Stomach smooth muscle (tissue), 2 donors: ENCODE measurements at regions not wholly inside any gene's neighbourhood (a gene's known extent, or its start where the extent isn't known, plus 50 kb on each side); places are given as distances from the start of the nearest gene placed in this dataset.

ENCODE experiments used
- H3K27ac ChIP-seq: one replicate; pipeline ENCODE4 v1.7.0; 2013; ENCODE audit warnings: mild to moderate bottlenecking, low read length, inconsistent platforms
- H3K27me3 ChIP-seq, 2 donors: one replicate each; pipeline ENCODE4 v1.7.0; 2013; ENCODE audit warnings: low read length in 2 of 2; ENCODE audit not compliant: insufficient read depth in 2 of 2, control insufficient read depth in 1 of 2
- H3K36me3 ChIP-seq, 2 donors: one replicate each; pipeline ENCODE4 v1.7.0; 2013; ENCODE audit warnings: low read length in 2 of 2; ENCODE audit not compliant: control insufficient read depth in 2 of 2, insufficient read depth in 2 of 2
- H3K4me1 ChIP-seq: one replicate; pipeline ENCODE4 v1.7.0; 2013; ENCODE audit warnings: low read length; ENCODE audit not compliant: control insufficient read depth, insufficient read depth
- H3K4me3 ChIP-seq, 2 donors: one replicate each; pipeline ENCODE4 v1.7.0; 2013; ENCODE audit warnings: low read length in 2 of 2
- H3K9ac ChIP-seq, 2 donors: one replicate each; pipeline ENCODE4 v1.7.0; 2013; ENCODE audit warnings: low read length in 2 of 2, mild to moderate bottlenecking in 1 of 2
- H3K9me3 ChIP-seq, 2 donors: one replicate each; pipeline ENCODE4 v1.7.0; 2013; ENCODE audit warnings: low read length in 2 of 2; ENCODE audit not compliant: control insufficient read depth in 2 of 2
- donor health status: healthy.
- donor health status: Pancreatic carcinoma.

DNA sequence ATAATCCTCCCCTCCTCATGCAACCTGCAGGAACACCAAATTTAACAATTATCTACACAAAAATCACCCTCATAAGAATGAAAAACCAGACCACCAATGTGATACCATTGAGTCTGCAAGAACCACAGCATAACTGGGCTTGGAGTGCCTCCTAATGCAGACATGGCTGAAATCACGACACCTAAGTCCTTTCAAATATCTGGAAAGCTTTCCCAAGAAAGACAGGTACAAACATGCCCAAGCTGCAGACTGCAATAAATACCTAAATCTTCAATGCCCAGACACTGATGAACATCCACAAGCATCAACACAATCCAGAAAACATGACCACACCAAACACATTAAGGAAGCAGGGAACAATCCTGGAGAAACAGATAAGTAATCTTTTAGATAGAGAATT lies 417.1 kb downstream of the LMO7 start:
- no peaks in the 10 kb centered on the region for H3K36me3 ChIP-seq
- H3K27ac ChIP-seq: no peak overlapping the region
- H3K27me3 ChIP-seq: no peaks in the 10 kb centered on the region
- no peak overlapping the region for H3K9ac ChIP-seq
- H3K9me3 ChIP-seq: no peaks in the 10 kb centered on the region
- no peaks in the 10 kb centered on the region for H3K4me1 ChIP-seq
- no peak overlapping the region for H3K4me3 ChIP-seq

GRCh38 chr13:76049376-76049746 lies 413.2 kb downstream of the LMO7 start:
- H3K27me3 ChIP-seq: no peaks in the 10 kb centered on the region
- no peaks in the 10 kb centered on the region for H3K4me1 ChIP-seq
- no peaks in the 10 kb centered on the region for H3K9me3 ChIP-seq
- no peak overlapping the region for H3K9ac ChIP-seq
- no peak overlapping the region for H3K4me3 ChIP-seq
- no peaks in the 10 kb centered on the region for H3K36me3 ChIP-seq
- H3K27ac ChIP-seq: no peak overlapping the region

- Histone ChIP-seq H3K27ac (no peak overlapping the region), H3K9ac (no peak overlapping the region), H3K36me3 (no peaks in the 10 kb centered on the region), H3K4me1 (no peaks in the 10 kb centered on the region), H3K9me3 (no peaks in the 10 kb centered on the region), H3K27me3 (no peaks in the 10 kb centered on the region), H3K4me3 (no peak overlapping the region)
These were observed 412.7 kb downstream of the LMO7 start for GRCh38 chr13:76048675-76049375.

DNA sequence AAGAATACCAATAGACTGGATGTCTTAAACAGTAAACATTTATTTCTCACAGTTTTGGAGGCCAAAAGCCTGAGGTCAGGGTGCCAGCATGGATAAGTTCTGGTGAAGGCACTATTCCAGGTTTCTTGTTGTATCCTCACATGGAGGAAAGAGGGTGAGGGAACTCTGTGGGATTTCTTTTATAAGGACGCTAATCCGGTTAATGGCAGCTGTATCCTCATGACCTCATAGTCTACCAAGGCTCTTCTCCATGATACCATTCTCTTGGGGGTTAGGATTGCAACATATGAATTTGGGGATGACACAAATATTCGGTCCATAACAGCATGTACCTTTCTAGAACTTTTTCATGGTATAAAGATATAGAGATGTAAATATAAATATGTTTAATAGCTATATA lies 412.0 kb downstream of the LMO7 start:
- no peak overlapping the region for H3K9ac ChIP-seq
- H3K36me3 ChIP-seq: no peaks in the 10 kb centered on the region
- H3K9me3 ChIP-seq: no peaks in the 10 kb centered on the region
- no peaks in the 10 kb centered on the region for H3K27me3 ChIP-seq
- no peak overlapping the region for H3K4me3 ChIP-seq
- no peaks in the 10 kb centered on the region for H3K4me1 ChIP-seq
- no peak overlapping the region for H3K27ac ChIP-seq

GRCh38 chr13:76043874-76044273 lies 407.7 kb downstream of the LMO7 start:
- Histone ChIP-seq H3K9me3 (no peaks in the 10 kb centered on the region), H3K4me1 (no peaks in the 10 kb centered on the region), H3K36me3 (no peaks in the 10 kb centered on the region), H3K27me3 (no peaks in the 10 kb centered on the region), H3K27ac (no peak overlapping the region), H3K9ac (no peak overlapping the region), H3K4me3 (no peak overlapping the region)

- H3K4me1 ChIP-seq: no peaks in the 10 kb centered on the region
- no peak overlapping the region for H3K27ac ChIP-seq
- H3K36me3 ChIP-seq: no peaks in the 10 kb centered on the region
- H3K9me3 ChIP-seq: no peaks in the 10 kb centered on the region
- no peak overlapping the region for H3K4me3 ChIP-seq
- no peaks in the 10 kb centered on the region for H3K27me3 ChIP-seq
- no peak overlapping the region for H3K9ac ChIP-seq
These were observed 403.0 kb downstream of the LMO7 start for GRCh38 chr13:76038920-76039716.

- no peak overlapping the region for H3K9ac ChIP-seq
- H3K9me3 ChIP-seq: no peaks in the 10 kb centered on the region
- H3K36me3 ChIP-seq: no peaks in the 10 kb centered on the region
- H3K4me1 ChIP-seq: no peaks in the 10 kb centered on the region
- H3K27ac ChIP-seq: no peak overlapping the region
- H3K4me3 ChIP-seq: no peak overlapping the region
- H3K27me3 ChIP-seq: no peaks in the 10 kb centered on the region
These were observed 400.0 kb downstream of the LMO7 start for GRCh38 chr13:76036176-76036575.

DNA sequence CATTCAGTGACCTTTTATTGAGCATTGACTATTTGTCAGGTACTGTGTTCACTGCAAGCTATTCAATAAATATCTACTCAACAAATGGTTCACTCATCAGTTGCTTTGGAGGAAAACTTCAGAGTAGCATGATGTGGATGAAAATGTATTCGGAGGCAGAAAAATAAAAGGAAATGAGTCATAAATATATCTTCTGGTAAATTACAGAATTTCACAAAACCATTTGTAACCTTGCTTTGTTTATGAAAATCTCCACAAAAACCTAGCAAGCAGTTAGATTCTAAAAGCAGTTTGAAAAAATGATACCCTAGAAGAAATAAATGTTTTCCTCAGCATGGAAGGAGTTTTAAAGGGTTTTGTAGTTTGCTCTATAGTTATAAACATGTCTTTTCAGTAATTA lies 399.6 kb downstream of the LMO7 start:
- H3K4me1 ChIP-seq: no peaks in the 10 kb centered on the region

DNA sequence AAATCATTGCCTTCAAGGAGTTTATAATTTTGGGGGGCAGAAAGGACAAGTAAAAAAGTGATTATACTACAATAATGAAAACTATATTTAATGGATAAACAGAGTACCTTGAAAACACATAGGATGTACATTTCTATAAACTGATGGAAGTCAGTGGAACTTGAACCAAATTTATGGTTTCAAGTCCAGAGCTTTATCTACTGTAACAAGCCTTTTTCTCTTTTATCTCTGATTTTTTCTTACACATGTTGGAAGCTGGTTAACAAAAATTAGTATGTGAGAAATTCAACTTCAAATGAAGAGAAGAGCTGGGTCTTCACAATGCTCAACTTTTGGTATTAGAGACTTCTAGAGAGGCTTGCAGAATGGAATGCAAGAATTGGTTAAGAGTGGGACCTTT lies 393.6 kb downstream of the LMO7 start:
- H3K9me3 ChIP-seq: no peaks in the 10 kb centered on the region
- no peak overlapping the region for H3K4me3 ChIP-seq
- no peak overlapping the region for H3K9ac ChIP-seq
- no peaks in the 10 kb centered on the region for H3K27me3 ChIP-seq
- H3K4me1 ChIP-seq: no peaks in the 10 kb centered on the region
- no peaks in the 10 kb centered on the region for H3K36me3 ChIP-seq
- H3K27ac ChIP-seq: no peak overlapping the region

More for the DNA sequence above, 399.6 kb downstream of the LMO7 start:
- no peaks in the 10 kb centered on the region for H3K27me3 ChIP-seq
- H3K9me3 ChIP-seq: no peaks in the 10 kb centered on the region
- H3K9ac ChIP-seq: no peak overlapping the region
- no peaks in the 10 kb centered on the region for H3K36me3 ChIP-seq
- no peak overlapping the region for H3K27ac ChIP-seq
- no peak overlapping the region for H3K4me3 ChIP-seq

- Histone ChIP-seq H3K36me3 (no peaks in the 10 kb centered on the region), H3K4me1 (no peaks in the 10 kb centered on the region), H3K27me3 (no peaks in the 10 kb centered on the region)
These were observed 393.0 kb downstream of the LMO7 start for GRCh38 chr13:76029088-76029487.

GRCh38 chr13:76027131-76027530 lies 391.0 kb downstream of the LMO7 start:
- Histone ChIP-seq H3K4me3 (no peak overlapping the region), H3K4me1 (no peaks in the 10 kb centered on the region), H3K27me3 (no peaks in the 10 kb centered on the region), H3K9me3 (peaks cover 0 to 2% of the 10 kb centered on the region in 2 donors), H3K9ac (no peak overlapping the region), H3K36me3 (no peaks in the 10 kb centered on the region), H3K27ac (no peak overlapping the region)

More at GRCh38 chr13:76029088-76029487, 393.0 kb downstream of the LMO7 start:
- Histone ChIP-seq H3K27ac (no peak overlapping the region), H3K4me3 (no peak overlapping the region), H3K9ac (no peak overlapping the region), H3K9me3 (peaks cover 0 to under 1% of the 10 kb centered on the region in 2 donors)
